ENCODE measurements at regions not wholly inside any gene's neighbourhood (a gene's known extent, or its start where the extent isn't known, plus 50 kb on each side); places are given as distances from the start of the nearest gene placed in this dataset.
A peak's percentile ranks its signal among the peaks of the same experiment; 100 is the strongest.

DNA sequence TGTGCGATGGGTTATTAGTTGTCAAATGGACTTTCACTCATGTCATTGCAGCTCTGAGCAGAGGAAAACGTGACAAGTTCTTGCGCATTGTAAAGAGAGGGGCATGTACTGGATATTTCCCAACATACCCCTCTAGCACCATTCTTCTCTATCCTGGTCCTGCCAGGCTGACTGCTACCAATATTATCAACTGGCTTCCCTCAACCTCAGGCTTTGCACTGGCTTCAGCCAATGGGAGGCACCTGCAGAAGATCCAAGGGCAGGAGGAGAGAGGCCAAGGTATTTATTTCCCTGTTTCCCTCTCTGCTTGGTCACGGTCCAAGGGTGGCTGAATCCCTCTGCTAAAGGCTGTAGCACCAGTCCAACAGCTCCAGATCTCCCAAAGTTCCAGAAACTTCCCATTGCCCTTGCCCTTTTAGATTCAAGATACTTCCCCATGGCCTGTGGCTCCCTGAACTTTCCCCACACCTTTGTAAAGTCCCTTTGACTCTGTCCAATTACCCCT is 175.6 kb upstream of the NECTIN1 start:
- no peak for DNase-seq

DNA sequence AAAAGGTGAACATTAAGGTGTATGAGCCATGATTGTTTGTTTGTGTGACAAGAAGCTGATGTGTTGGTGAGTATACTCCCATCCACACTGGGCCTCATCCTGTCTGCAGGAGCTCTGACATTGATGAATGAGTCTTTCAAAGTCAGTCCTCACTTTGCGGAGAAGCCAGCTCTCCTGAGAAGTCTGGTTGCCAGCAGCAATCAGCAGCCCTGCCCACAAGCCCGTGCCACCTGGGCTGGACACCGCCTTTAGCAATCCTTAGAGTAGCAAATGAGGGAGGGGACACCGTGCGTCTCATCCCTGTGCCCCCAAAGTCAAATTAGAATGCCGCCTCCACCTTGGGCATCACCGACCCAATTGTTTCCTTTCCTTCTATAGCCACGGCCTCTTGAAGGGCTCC is 174.8 kb upstream of the NECTIN1 start:
- no peak for DNase-seq

DNA sequence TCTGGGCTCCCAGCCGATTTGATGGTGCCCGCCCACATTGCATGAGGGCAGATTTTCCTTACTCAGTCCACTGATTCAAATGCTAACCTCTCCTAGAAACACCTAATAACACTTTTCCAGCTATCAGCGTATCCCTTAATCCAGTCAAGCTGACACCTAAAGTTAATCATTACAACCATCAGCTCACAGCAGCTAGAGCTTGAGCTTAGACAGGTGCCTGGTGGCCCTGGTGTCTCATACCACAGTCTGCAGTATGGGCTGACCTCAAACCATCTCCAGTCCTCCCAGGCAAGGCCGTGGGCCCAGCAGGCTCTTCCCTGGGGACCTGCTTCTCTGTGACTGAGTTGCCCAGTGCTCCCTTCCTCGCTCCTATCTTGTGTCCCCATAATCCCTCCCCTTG is 174.4 kb upstream of the NECTIN1 start:
- no peak for DNase-seq

DNA sequence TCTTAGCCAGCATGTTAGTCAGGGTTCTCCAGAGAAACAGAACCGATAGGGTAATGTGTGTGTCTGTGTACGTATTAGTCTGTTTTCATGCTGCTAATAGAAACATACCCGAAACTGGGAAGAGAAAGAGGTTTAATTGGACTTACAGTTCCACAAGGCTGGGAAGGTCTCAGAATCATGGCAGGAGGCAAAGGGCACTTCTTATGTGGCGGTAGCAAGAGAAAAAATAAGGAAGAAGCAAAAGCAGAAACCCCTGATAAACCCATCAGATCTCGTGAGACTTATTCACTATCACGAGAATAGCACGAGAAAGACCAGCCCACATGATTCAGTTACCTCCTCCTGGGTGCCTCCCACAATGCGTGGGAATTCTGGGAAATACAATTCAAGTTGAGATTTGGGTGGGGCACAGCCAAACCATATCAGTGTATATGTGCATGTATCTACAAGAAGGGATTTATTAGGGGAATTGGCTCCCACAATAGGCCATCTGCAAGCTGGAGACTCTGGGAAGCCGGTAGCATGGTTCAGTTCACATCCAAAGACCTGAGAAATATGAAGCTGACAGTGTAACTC is 173.7 kb upstream of the NECTIN1 start:
- DNase-seq = no peak

DNA sequence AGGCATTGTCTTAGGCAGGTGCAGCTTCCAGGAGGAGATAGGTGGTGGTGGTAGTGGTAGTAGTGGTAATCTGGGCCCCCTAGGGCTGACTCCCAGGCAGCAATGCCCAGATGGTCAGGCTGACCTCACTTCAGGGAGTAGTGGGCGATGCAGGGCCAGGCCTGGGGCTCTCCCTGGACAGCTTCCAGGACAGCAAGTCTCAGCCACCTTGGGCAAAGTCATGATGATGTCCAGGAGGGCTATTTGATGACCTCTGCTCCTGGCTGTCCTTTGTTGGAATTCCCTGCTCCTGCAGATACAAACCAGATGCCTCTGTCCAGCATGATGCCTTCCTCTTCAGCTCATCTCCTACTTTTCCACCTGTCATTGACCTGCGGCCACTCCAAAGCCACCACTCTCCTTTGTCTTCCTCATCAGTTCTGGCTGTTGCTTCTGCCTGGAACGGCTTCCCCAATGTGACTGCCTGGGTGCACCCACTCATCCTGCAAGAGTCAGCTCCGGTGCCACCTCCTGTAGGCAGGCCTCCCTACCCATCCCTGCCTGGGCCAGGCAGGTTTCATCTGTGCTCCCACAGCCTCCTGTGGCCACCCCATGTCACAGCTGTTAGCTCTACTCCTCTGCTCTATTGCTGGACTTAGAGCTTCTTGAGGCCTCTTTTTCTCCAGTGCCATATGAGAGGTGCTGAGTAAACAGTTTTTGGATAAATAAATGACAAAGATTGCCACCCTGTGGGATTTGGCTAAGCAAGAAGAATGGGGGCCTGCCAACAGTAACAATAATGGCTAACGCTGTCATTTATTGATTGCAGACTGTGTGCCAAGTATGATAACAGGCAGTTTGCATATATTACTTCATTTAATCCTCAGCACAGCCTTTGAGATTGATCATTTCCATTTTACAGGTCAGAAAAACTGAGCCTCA is 172.9 kb upstream of the NECTIN1 start:
- no peak for DNase-seq

DNA sequence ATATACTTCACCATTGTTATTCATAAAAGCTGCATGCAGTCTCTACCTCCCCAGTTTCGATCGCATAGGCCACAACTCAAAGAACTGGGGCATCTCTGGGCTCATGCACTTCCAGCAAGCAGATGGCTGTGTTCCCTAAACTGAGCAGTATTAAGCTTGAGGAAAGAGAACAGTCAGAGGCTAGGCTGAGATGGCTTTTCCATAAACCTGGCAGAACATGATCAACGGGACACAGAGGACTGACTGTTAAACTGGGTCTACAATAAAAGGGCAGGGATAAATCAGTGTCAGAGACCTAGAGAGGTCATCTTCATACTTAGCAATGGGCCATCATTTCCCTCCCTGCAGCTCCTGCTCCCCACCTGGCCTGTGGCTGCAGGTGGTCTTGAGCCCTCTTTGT is 171.0 kb upstream of the NECTIN1 start:
- DNase-seq = no peak

DNA sequence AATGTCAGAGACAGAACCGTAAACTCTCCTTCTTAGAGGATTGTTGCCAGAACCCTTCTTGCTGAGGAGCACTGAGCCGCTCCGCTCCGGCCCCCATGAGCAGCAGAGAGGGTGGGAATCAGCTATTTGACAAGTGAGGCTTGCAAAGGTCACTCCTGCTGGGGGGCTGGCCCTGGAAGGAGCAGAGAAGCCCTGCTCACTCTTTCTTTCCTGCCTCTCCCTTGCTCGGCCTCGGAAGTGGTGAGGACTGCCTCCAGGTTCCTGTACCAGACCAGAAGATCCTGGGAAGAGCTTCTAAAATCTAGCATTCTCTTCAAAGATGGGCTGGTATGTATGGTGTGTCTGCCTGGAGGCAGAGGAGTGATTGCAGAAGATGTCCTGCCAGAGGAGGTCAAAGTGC is 168.6 kb upstream of the NECTIN1 start:
- DNase-seq = no peak

DNA sequence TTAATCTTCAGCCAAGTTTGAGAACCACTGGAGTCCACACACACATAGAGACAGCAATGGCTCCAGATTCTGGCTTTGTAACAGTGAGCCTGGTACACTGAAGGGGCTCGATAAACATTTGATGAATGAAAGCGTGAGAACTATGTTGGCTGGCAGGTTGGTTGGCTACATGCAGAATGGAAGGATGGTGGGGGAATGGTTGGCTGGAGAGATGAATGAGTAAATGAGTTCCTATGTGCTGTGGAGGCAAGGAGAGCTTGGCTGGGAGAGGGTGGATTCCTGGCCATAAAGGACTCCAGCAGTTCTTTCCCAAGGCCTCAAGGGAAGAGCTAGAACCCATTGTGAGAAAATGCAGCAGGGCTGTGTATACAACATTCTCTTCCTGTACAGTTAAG is 168.0 kb upstream of the NECTIN1 start:
- DNase-seq = no peak

DNA sequence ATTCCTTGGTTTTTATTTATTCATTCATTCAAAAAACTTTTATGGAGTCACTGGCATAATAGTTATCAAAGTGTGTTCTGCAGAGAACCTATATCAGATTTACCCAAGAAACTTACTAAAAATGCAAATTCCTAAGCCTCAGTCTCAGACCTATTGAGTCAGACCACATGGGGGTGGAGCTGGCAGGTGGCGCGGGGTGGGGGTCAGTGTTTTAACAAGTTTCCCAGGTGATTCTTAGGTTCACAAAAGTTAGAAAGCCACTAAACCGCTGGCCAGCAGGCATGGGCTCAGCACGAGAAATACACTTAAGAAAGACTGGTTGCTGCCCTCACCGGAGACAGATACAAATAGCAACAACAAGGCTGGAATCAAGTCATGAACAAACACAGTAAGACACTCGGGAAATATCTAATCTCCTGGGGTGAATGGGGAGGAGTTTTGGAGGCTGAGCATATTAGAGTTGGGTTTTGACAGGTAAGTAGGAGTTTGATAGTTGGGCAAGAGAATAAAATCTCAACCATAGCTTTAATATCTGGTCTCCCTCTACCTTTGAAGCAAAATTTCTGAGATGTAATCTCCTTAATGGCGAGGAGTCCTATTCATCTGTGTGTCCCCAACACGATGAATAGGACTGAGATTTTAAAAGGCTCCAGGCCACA is 167.5 kb upstream of the NECTIN1 start:
- DNase-seq = no peak

DNA sequence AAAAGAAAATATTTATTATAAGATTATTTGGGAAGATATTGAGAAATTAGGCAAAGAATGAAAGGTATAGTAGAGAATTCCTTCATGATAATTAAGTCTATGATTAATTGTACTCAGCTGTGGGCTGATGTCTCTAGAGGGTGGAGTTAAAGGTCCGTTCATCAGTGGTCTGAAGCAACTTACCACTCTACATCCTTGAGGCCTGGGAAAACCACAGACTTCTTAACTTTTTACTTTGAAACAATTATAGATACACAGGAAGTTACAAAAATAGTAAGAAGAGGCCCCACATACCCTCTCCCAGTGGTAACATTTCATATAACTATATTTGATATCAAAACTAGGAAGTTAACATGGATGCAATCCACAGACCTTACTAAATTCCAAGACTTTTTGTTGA is 167.0 kb upstream of the NECTIN1 start:
- DNase-seq = no peak

DNA sequence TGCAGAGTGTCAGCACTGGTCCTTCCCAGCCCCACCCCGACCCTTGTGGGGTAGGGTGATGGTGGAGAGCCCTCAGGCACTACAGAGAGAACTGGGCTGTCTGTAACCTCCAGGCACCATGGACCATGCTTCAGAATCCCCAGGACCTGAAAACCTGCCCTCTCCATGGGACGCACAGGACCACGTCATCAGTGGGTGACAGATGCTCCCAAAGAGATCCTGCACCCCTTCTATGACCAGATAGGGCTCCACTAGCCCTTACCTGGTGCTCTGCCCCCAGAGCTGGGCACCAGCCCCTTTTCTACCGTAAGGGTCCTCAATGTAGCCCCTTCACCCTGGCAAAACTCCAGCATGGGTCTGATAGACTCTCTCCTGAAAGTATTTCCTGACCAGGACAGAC is 165.9 kb upstream of the NECTIN1 start:
- DNase-seq = no peak

DNA sequence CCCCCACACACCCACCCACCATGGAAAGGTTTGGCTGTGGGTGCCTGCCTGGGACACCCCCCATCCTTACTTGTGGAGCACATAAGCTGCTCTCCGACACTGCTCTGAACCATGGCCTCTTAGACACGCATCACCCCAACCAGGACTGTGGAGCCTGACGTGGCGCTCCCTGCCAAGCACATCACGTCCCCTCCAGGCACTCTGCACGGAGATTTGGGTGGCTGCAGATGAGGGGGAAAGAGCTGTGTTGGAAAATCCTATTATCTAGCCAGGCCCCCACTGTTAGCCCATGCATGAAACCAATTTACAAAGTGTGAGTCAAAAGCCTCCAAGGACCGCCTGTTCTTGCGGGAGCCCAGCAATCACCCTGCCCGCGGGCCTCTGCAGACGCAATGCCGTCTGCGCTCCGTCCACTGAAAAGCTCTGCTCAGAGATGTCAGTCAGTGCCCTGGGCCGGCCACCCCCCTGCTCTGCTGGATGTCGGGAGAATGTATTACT is 163.4 kb upstream of the NECTIN1 start:
- DNase-seq = no peak

DNA sequence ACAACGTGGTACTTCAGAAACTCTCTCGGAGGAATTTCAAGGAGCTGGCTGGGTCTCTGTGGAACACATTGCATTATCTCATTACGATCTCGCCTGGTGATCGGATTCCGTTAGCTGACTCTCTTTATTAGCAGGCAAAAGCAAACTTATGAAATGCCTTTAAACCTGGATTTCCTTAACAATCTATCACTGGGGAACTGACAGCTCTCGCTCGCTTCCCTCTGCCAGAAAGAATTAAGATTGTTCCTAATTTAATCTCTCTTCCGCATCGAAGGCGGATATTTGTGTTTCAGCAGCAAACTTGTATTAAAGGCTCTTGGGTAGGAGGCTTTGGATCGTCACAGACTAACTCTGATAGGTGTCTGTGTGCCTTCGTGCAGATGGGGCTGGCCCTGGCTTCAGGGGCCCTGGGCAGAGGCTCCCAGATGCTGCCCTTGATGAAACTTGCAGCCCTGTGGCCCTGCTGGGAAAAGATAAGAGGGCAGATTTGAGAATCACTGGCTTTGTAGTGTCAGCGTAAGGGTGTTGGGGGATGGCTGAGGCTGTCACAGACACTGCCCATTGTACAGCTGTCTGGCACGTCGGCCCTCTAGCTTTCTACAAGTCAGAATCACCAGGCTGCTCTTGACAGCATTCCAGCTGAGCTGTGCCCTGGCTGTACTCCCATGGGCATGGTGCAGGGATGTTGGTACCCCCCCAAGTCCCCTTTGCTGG is 162.2 kb upstream of the NECTIN1 start:
- no peak for DNase-seq

DNA sequence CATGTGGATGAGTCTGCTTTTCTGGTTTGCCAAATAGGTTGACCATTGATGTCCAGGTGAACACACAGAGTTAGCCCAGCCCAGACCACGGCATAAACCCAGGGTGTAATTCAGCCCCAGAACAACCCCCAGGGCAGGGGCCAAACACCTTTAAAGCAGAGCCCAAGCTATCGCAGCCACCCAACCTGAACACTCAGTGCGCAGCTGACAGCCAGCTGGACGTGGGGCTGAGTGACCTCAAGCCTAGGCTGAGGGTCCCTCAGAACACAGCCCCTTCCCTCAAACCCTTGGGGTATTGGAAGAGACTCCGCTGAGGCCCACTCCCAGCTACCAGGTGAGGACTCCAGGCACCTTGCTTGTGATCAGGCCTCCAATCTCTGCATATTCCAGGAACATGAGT is 161.5 kb upstream of the NECTIN1 start:
- DNase-seq = no peak

DNA sequence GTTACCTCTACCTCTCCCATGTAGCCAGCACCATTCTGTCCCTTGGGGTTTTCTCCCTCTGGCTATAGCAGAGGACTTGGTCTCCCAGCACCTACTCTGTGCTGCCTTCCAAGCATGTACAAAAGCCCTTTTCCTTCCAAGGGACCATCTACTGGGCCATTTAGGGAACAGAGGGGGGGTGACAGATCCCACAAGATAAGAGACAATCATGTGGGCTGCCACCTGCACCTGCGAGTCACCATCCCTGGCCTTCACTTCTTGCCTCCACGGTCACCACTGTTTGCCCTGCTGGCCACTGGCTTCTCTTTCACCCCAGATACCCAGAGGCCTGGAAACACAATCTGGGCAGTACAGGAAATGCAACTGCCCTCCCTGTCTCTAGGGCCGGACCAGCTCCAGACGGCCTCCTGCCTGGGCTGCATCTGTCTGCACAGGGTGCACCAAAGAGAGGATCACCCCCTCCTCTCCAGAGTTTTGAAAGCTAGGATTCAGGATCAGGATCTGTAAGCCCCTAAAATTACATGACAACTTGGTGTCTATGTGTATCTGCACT is 160.8 kb upstream of the NECTIN1 start:
- DNase-seq = no peak

DNA sequence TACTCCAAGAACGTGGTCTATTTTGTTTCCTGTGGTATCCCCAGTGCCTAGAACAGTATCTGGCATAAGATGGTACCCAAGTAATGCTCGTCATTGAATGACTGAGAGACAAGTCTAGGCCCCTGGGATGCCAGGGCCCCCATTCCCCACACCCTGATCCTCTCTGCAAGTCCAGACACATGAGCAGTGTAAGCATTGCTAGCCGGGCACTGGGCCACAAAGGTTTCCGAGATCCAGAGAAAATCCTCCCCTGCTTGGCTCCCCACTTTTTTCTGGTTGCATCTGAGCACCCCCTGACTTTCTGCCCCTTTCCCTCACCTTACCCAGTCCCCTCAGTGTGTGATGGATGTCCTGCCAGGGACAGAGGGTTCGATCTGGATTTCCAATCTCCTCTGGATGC is 160.1 kb upstream of the NECTIN1 start:
- DNase-seq = no peak

DNA sequence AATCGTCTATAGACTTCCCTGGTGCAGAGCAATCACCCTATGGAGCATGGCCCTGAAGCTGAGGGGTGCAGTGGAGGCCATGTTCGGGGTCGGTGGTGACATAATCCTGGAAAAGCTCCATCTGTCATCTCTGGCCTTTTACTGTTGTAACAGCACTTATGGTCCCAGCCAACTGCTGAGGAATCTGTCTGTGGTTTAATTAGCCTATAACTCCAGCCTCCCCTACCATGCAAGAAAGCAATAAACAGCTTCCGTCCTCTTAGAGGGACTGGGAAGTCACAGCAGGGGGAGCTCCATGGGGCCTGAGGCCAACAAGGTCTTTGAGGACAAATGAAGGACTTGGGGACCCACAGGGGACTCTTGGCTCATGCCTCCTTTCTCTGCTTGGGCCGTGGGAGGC is 159.1 kb upstream of the NECTIN1 start:
- DNase-seq = peak; percentile 6

DNA sequence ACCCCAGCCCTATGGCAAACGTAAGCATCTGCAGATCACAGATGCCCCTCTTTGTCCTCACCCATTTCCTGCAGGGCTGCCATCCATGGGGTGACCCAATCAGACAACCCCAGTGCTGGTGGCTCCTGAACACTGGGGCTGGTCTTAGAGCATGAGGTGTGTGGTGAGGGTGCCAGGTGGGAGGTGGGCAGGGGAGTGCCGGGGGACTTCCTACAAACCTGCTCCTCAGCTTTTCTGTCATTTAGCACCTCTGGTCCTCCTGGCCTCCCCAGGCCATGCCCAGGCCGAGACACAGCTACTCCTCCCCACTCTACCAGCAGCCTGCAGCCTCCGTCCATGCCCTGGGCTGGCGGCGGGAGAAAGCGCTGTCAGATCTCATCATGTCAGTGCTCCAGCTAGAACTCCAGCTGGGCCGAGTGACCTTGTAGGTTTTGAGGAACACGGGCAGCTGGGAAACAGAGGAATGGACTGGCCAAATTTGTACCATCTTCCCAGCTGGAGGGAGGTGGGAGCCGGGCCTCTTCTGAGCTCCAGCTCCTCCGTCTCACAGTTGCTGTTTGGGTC is 157.7 kb upstream of the NECTIN1 start:
- DNase-seq = no peak

DNA sequence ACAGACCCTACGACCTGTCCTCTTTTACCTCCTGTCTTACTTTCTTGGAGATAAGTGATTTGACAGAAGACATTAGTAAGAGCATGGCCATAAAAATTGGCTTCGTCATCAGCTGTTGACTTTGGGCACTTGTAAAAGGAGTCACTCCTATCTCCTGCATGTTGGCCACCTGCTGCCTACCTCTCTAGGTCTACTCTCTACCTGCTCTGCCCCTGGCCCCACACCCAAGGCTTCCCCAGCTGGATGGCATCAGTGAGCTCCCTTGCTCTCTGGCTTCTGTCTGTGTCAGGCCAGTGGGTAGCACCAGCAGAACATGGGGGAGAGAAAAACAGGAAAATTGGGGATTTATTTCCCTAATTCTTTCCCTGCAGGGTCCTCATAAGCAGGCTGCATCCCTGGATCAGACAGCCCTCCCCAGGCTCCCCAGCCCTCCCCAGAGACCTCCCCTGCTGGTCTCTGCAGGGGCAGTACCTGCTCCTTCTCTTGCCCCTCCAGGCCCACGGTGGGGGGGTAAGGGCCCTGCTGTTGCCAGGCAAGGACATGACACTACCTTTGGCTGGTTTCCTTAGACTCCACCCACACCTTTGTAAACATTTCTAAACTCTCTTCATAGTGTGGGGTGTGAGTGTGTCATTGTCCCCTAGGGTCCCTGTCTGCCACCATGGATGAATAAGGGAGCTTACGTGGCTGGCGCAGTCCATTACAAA is 157.0 kb upstream of the NECTIN1 start:
- DNase-seq = no peak

DNA sequence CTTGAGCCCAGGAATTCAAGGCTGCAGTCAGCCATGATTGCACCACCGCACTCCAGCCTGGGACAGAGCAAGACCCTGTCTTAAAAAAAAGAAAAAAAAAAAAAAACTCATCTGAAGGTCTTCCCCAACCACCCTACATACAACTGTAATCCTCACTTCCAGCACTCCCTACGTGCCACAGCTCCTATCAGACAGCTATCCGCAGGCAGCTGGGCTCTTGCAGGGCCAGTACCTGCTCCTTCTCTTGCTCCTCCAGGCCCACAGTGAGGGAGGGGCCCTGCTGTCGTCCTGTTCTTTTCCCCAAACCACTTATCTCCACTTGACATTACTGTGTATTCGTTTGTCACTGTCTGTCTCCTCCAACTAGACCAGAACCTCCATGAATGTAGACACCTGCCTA is 156.1 kb upstream of the NECTIN1 start:
- no peak for DNase-seq

DNA sequence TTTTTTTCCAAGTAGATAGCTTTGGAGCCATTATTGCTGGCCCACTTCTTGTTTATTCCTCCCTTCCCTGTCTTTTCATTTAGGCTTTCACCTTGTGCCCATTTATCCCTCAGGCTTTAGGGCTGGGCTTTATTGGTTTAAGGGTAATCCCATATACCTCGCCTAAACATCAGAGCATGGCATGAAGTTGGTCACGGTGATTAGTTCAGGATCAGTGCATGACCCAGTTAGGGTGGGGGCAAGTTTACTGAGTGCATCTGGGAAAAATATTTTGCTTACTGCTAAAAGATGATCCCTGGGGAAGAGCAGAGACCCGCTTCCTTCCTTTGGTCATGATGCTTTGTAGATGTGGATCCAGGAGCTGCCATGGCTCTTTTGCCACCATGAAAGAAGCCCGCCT is 153.3 kb upstream of the NECTIN1 start:
- DNase-seq = no peak

DNA sequence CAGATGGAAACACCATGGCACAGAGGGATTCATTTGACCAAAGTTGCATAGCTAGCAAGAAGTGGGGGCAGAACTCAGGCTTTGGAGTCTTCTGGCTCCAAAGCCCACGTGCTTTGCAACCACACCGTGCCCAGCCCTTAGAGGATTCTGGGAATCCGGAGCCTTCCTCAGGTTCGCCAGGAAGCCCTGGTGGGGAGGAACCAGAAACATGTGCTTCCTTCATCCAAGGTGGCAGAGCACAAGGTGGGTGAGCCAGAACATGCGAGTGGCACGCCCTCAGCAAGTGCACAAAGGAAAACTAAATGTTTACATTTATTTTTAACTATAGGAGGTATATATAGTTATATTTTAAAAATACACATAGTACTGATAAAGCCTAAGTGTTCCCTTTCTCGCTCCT is 151.9 kb upstream of the NECTIN1 start:
- no peak for DNase-seq

Data from fibroblast of skin of scalp (primary cell).